PFSK-1 (cell line): ENCODE measurements at regions not wholly inside any gene's neighbourhood (a gene's known extent, or its start where the extent isn't known, plus 50 kb on each side); places are given as distances from the start of the nearest gene placed in this dataset.

Experiments used
- FOXP2 ChIP-seq: optimal IDR thresholded peaks from 2 replicates; pipeline ENCODE3; 2011; ENCODE audit warnings: borderline replicate concordance, control low read depth, inconsistent platforms; ENCODE audit not compliant: insufficient read depth; ENCODE audit errors: extremely low read length, extremely low read depth
- POLR2AphosphoS5 ChIP-seq: IDR thresholded peaks from 2 replicates; pipeline ENCODE4 v1.6.1; 2012; ENCODE audit warnings: low read depth, mild to moderate bottlenecking, control low read depth, low read length, moderate library complexity
- SIN3A ChIP-seq: IDR thresholded peaks from 2 replicates; pipeline ENCODE4 v1.6.1; 2012; ENCODE audit warnings: mild to moderate bottlenecking, low read length, moderate library complexity, borderline replicate concordance; ENCODE audit not compliant: insufficient read depth
- TAF1 ChIP-seq: IDR thresholded peaks from 2 replicates; pipeline ENCODE4 v1.6.1; 2012; ENCODE audit warnings: low read length, control low read depth, borderline replicate concordance; ENCODE audit not compliant: insufficient read depth
- TF ChIP-seq, protein P1 (sequence below), 2 experiments: IDR thresholded peaks; 2 replicates each; pipeline versions ENCODE4 v1.6.1 to v1.8.0; 2011 to 2012; ENCODE audit warnings: low read depth in 2 of 2, low read length in 2 of 2, control low read depth in 1 of 2, inconsistent platforms in 1 of 2, mild to moderate bottlenecking in 1 of 2, moderate library complexity in 1 of 2; ENCODE audit not compliant: insufficient read depth in 1 of 2

DNA sequence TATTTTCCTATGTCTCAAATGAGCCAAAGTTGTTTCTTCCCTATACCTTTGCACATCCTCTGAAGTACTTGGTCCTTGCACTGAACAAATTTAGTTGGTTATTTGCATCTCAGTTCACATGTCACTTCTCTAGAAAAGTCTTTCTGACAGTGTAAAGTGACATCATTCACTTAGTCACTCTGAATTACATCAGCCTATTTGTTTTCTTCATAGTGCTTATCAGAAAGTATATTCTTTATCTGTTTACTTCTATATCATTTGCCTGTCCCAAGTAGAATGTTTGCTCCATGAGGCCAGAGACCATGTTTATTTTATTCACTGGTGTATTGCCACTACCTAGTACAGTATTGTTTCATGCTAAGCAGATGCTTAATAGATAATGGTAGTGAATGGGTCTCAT, 173.7 kb downstream of the HNMT start:
- TF ChIP-seq TAF1 = no peak
- TF ChIP-seq FOXP2 = no peak
- no peak for TF ChIP-seq POLR2AphosphoS5
- TF ChIP-seq, protein P1, sequence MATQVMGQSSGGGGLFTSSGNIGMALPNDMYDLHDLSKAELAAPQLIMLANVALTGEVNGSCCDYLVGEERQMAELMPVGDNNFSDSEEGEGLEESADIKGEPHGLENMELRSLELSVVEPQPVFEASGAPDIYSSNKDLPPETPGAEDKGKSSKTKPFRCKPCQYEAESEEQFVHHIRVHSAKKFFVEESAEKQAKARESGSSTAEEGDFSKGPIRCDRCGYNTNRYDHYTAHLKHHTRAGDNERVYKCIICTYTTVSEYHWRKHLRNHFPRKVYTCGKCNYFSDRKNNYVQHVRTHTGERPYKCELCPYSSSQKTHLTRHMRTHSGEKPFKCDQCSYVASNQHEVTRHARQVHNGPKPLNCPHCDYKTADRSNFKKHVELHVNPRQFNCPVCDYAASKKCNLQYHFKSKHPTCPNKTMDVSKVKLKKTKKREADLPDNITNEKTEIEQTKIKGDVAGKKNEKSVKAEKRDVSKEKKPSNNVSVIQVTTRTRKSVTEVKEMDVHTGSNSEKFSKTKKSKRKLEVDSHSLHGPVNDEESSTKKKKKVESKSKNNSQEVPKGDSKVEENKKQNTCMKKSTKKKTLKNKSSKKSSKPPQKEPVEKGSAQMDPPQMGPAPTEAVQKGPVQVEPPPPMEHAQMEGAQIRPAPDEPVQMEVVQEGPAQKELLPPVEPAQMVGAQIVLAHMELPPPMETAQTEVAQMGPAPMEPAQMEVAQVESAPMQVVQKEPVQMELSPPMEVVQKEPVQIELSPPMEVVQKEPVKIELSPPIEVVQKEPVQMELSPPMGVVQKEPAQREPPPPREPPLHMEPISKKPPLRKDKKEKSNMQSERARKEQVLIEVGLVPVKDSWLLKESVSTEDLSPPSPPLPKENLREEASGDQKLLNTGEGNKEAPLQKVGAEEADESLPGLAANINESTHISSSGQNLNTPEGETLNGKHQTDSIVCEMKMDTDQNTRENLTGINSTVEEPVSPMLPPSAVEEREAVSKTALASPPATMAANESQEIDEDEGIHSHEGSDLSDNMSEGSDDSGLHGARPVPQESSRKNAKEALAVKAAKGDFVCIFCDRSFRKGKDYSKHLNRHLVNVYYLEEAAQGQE (IDR thresholded peaks at IDR 0.05; ENCODE audit: insufficient read depth in 1 of 2, low read depth in 2 of 2, low read length in 2 of 2) = no peak
- no peak for TF ChIP-seq SIN3A

DNA sequence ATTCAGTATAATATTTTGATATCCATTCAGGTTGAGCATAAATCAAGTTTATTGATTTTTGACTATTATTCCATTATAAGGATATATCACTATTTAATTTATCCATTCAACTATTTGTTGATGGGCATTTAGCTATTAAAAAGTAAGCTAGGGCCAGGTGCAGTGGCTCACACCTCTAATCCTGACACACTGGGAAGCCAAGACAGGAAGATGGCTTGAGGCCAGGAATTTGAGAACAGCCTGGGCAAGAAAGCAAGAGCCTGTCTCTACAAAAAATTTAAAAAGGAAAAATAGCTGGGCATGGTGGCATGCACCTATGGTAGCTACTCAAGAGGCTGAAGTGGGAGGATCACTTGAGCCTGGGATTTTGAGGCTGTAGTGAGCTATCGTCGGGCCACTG, 183.5 kb downstream of the HNMT start:
- TF ChIP-seq TAF1 = no peak
- TF ChIP-seq, protein P1 (IDR thresholded peaks at IDR 0.05; ENCODE audit: insufficient read depth in 1 of 2, low read depth in 2 of 2, low read length in 2 of 2) = no peak
- no peak for TF ChIP-seq FOXP2
- TF ChIP-seq SIN3A = no peak
- no peak for TF ChIP-seq POLR2AphosphoS5

DNA sequence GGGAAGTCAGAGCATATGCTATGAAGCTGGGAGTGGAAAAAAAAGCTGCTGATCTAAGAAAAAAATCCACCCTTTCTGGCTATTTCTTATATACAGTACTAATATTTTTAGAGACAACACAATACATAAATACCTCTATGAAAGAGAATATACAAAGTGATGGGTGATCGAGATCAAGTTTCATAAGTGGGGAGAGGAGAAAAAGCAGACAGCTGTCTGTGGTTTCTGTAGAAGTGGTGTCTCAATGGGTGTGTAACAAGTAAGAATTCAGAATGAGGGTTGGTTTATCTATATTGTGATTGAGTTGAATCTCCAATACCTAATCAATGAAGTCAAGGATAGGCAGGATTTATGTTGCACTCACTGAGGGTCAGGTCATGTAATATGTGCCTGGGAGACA, 191.0 kb downstream of the HNMT start:
- TF ChIP-seq SIN3A (no peak), POLR2AphosphoS5 (no peak), TAF1 (no peak), FOXP2 (no peak)
- TF ChIP-seq, protein P1 (IDR thresholded peaks at IDR 0.05; ENCODE audit: insufficient read depth in 1 of 2, low read depth in 2 of 2, low read length in 2 of 2) = no peak

DNA sequence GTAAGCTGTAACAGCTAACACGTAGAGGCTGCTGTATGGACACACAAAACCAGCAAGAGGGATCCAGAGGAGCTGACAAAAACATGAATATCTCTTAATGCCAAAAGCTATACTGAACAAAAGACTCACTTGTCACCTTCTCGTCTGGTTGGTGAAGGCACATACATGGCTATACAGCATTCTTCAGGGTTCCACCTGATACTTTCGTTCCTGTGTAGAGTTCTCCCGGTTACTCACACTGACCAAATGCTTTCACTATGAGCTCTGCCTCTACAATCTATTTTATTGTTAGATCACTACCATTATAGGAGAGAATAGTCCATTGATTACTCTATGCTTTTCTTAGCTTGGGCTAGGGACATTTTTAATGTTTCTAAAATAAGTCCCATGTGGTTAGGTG, 193.1 kb downstream of the HNMT start:
- TF ChIP-seq FOXP2 (no peak), TAF1 (no peak), POLR2AphosphoS5 (no peak), SIN3A (no peak)
- TF ChIP-seq, protein P1 (IDR thresholded peaks at IDR 0.05; ENCODE audit: insufficient read depth in 1 of 2, low read depth in 2 of 2, low read length in 2 of 2) = no peak

DNA sequence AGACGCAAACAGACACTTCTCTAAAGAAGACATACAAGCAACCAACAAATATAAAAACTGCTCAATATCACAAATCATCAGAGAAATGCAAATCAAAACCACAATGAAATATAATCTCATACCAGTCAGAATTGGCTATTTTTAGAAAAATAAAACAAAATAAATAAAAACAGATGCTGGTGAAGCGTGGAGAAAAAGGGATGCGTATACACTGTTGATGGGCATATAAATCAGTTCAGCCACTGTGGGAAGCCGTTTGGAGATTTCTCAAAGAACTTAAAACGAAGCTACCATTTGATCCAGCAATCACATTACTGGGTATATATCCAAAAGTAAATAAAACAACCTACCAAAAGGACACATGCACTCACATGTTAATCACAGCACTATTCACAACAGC, 206.2 kb downstream of the HNMT start:
- TF ChIP-seq POLR2AphosphoS5 = no peak
- TF ChIP-seq, protein P1 (IDR thresholded peaks at IDR 0.05; ENCODE audit: insufficient read depth in 1 of 2, low read depth in 2 of 2, low read length in 2 of 2) = no peak
- no peak for TF ChIP-seq TAF1
- TF ChIP-seq SIN3A = no peak
- TF ChIP-seq FOXP2 = no peak
